Lung (tissue), 11 donors: ENCODE measurements at regions not wholly inside any gene's neighbourhood (a gene's known extent, or its start where the extent isn't known, plus 50 kb on each side); places are given as distances from the start of the nearest gene placed in this dataset.
A peak's percentile ranks its signal among the peaks of the same experiment; 100 is the strongest.

ENCODE experiments used
- ATAC-seq: fragments of 200-7000 bp; cut with Tn5 transposase; one replicate; pipeline ENCODE4 v1.9.1; 2020; ENCODE audit warnings: moderate number of reproducible peaks; ENCODE audit not compliant: insufficient read depth, low FRiP score
- DNase-seq, 3 donors: peaks; one replicate each; pipeline ENCODE4 v3.0.0-alpha.2; 2013 to 2017
- H3K27ac ChIP-seq, 2 donors: one replicate each; pipeline ENCODE4 v1.5.1; 2013; ENCODE audit warnings: mild to moderate bottlenecking in 2 of 2, moderate library complexity in 2 of 2, control low read depth in 1 of 2, inconsistent platforms in 1 of 2, low read depth in 1 of 2, low read length in 1 of 2
- H3K27me3 ChIP-seq, 3 donors: one replicate each; pipeline ENCODE4 v1.5.1; 2013; ENCODE audit warnings: low read length in 2 of 3; ENCODE audit not compliant: control insufficient read depth in 3 of 3, insufficient read depth in 3 of 3
- H3K36me3 ChIP-seq, 4 donors: one replicate each; pipeline ENCODE4 v1.5.1; 2013; ENCODE audit warnings: low read length in 4 of 4, mild to moderate bottlenecking in 1 of 4, moderate library complexity in 1 of 4; ENCODE audit not compliant: control insufficient read depth in 4 of 4, insufficient read depth in 4 of 4
- H3K4me1 ChIP-seq, 5 donors: one replicate each; pipeline ENCODE4 v1.5.1; 2013; ENCODE audit warnings: low read length in 5 of 5, mild to moderate bottlenecking in 2 of 5, moderate library complexity in 1 of 5; ENCODE audit not compliant: control insufficient read depth in 5 of 5, insufficient read depth in 5 of 5
- H3K4me3 ChIP-seq: one replicate; pipeline ENCODE4 v1.5.1; 2013; ENCODE audit warnings: mild to moderate bottlenecking, control low read depth, moderate library complexity
- H3K9ac ChIP-seq, 2 donors: one replicate each; pipeline ENCODE4 v1.5.1; 2013; ENCODE audit warnings: low read length in 2 of 2, control low read depth in 1 of 2; ENCODE audit not compliant: insufficient read depth in 1 of 2
- H3K9me3 ChIP-seq, 4 donors: one replicate each; pipeline ENCODE4 v1.5.1; 2013; ENCODE audit warnings: low read length in 3 of 4, mild to moderate bottlenecking in 1 of 4, moderate library complexity in 1 of 4; ENCODE audit not compliant: control insufficient read depth in 4 of 4, insufficient read depth in 3 of 4
- WGBS, 2 donors: extraction: QIAGEN DNeasy Blood & Tissue Kit; methylation state at CpG; one replicate each; pipeline ENCODE4 v1.1.7; 2013; 5-methylcytosine and 5-hydroxymethylcytosine counted together
- TF ChIP-seq, protein P1 (sequence below): IDR thresholded peaks from 2 replicates; pipeline ENCODE4 v1.5.1; 2012; ENCODE audit warnings: mild to moderate bottlenecking; ENCODE audit errors: control extremely low read depth, extremely low read depth
- donor health status: control.
- donor health status: control.
- donor health status: Bipolar disorder and iron deficiency.
- donor health status: healthy.
- donor health status: DM: yes; HTN: yes; CAD: no.

DNA sequence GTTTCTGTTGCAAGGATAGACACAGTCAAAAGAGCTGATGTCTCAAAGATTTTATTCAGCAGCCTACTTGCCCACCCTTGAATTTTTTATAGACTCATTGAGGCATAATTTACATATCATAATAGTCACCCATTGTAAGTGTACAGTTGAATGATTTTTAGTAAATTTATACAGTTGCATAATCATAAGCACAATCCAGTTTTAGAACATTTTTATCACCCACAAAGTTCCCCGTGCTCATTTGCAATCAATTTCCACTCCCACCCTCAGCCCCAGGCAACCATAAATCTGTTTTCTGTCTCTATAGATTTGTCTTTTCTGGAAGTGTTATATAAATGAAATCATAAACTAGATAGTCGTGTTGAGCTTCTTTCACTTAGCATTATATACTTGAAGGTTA is 517.7 kb downstream of the TLE1 start:
- no peak for ATAC-seq
- no peak overlapping the region for H3K9ac ChIP-seq
- WGBS, 2 donors = 72 to 84% methylated on average over 2 of the region's 2 CpGs

DNA sequence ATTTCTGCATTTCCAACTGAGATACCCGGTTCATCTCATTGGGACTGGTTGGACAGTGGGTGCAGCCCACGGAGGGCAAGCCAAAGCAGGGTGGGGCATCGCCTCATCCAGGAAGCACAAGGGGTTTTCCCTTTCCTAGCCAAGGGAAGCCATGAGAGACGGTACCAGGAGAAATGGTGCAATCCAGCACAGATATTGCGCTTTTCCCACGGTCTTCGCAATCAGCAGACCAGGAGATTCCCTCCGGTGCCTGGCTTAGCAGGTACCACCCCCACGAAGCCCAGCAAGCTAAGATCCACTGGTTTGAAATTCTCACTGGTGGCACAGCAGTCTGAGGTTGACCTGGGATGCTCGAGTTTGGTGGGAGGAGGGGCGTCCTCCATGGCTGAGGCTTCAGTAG is 527.0 kb downstream of the TLE1 start:
- Histone ChIP-seq H3K36me3 (no peaks in the 10 kb centered on the region), H3K4me1 (no peaks in the 10 kb centered on the region), H3K9me3 (peaks cover 0 to 2% (median 0%) of the 10 kb centered on the region in 4 donors), H3K27ac (no peak overlapping the region), H3K9ac (no peak overlapping the region), H3K4me3 (no peak overlapping the region), H3K27me3 (no peaks in the 10 kb centered on the region)
- TF ChIP-seq, protein P1, sequence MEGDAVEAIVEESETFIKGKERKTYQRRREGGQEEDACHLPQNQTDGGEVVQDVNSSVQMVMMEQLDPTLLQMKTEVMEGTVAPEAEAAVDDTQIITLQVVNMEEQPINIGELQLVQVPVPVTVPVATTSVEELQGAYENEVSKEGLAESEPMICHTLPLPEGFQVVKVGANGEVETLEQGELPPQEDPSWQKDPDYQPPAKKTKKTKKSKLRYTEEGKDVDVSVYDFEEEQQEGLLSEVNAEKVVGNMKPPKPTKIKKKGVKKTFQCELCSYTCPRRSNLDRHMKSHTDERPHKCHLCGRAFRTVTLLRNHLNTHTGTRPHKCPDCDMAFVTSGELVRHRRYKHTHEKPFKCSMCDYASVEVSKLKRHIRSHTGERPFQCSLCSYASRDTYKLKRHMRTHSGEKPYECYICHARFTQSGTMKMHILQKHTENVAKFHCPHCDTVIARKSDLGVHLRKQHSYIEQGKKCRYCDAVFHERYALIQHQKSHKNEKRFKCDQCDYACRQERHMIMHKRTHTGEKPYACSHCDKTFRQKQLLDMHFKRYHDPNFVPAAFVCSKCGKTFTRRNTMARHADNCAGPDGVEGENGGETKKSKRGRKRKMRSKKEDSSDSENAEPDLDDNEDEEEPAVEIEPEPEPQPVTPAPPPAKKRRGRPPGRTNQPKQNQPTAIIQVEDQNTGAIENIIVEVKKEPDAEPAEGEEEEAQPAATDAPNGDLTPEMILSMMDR = no peak
- no peak for ATAC-seq
- 84 to 85% methylated on average over 11 of the region's 11 CpGs for WGBS, 2 donors
- DNase-seq = no peak

More for the DNA sequence above, 517.7 kb downstream of the TLE1 start:
- no peak for DNase-seq
- TF ChIP-seq, protein P1 = no peak
- Histone ChIP-seq H3K4me3 (no peak overlapping the region), H3K27ac (no peak overlapping the region), H3K27me3 (no peaks in the 10 kb centered on the region), H3K4me1 (no peaks in the 10 kb centered on the region), H3K36me3 (no peaks in the 10 kb centered on the region), H3K9me3 (peaks cover 0 to 5% (median 2%) of the 10 kb centered on the region in 4 donors)

DNA sequence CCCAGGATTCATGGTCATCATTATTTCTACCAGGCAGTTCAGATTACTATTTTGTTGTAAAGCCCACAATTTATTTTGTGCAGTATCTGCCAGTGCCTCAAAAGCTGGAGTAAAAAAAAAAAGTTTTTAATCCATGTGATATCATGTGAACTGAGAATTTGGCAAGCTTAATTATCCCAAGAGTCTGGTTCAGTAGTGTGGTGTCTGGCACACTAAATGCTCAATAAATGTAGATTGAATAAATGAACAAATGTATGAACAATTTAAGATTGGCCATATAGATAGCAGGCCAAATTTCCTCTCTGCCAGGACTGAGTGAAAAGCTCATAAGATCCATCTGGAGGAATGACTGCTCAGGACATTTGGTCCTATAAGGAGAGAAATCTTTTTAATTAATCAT is 533.0 kb downstream of the TLE1 start:
- Histone ChIP-seq H3K9me3 (peaks cover 0 to 4% (median 0%) of the 10 kb centered on the region in 4 donors), H3K4me1 (no peaks in the 10 kb centered on the region), H3K9ac (no peak overlapping the region), H3K36me3 (no peaks in the 10 kb centered on the region), H3K4me3 (no peak overlapping the region), H3K27me3 (no peaks in the 10 kb centered on the region), H3K27ac (no peak overlapping the region)
- no peak for DNase-seq
- no peak for ATAC-seq
- TF ChIP-seq, protein P1 = no peak

DNA sequence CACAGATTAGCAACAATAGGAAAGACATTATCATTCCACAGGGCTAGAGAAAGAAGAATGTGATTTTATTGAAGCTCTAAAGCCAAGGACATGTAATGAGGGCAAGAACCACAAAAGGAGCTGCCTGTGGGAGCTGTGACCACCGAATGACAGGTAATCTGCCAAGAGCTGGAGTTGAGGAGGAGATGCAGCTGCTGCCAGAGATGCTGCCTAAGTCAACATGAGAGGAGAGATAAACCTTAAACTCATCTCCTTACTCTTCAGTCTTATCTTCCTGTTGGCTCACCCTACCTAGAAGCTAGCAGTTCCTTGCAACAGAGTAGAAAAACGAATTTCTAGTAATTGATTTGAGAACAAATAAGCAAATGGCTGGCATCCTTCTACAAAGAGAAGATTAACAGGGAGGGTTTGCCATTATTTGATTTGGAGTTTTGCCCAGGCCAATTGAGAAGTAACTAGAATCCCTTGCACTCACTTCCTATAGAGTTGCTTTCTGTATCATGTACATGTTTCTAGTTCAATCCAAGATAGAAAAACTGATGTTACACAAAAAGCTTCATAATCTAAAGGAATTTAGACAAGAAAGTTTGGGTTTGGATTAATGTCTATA is 539.2 kb downstream of the TLE1 start:
- WGBS, 2 donors = 27 to 58% methylated on average over 2 of the region's 2 CpGs
- Histone ChIP-seq H3K27me3 (no peaks in the 10 kb centered on the region), H3K27ac (no peak overlapping the region), H3K4me1 (peaks cover 0 to 19% (median 0%) of the 10 kb centered on the region in 5 donors), H3K9me3 (peaks cover 0 to 6% (median 0%) of the 10 kb centered on the region in 4 donors), H3K36me3 (no peaks in the 10 kb centered on the region), H3K4me3 (no peak overlapping the region), H3K9ac (no peak overlapping the region)
- ATAC-seq (no peak), DNase-seq (peak in 2 of 3 donors; percentile 23 to 41)
- TF ChIP-seq, protein P1 = no peak
